K562 (cell line): ENCODE measurements at regions not wholly inside any gene's neighbourhood (a gene's known extent, or its start where the extent isn't known, plus 50 kb on each side); places are given as distances from the start of the nearest gene placed in this dataset.

Source experiments
- ATAC-seq: fragments of 200-7000 bp; cut with Tn5 transposase; 3 replicates; pipeline ENCODE4 v1.9.1; 2020; ENCODE audit warnings: moderate library complexity
- BruUV-seq: library from RNA; stranded (reverse); fragments of 400-500 nt; replicated peaks from 2 replicates; lab custom pipeline; 2021; lab: Mats Ljungman, UMichigan
- CTCF ChIA-PET: fragments of 300-600 bp; formaldehyde crosslinking; extraction: SDS; loops from one replicate; lab custom pipeline; 2021; ENCODE audit warnings: low intra/inter-chr PET ratio; lab: Yijun Ruan, JAX
- POLR2A ChIA-PET: fragments of 300-600, 350-650 bp; sonication (Branson Sonifier 250); formaldehyde crosslinking; extraction: SDS; loops from one replicate; lab custom pipeline; 2021; ENCODE audit warnings: antibody characterized with exemption, inconsistent platforms; lab: Yijun Ruan, JAX
- DNase-seq, 4 experiments: peaks; one replicate each; pipeline versions ENCODE4 v3.0.0 to v3.0.0-alpha.2; 2011 to 2018; ENCODE audit warnings: low spot score in 3 of 4, mixed read lengths in 3 of 4; ENCODE audit errors: extremely low read depth in 1 of 4
- FAIRE-seq: peaks from 2 replicates; lab custom pipeline; 2011; peaks lifted over from hg19 to GRCh38; lab: Jason Lieb, UNC
- H2AFZ ChIP-seq: 2 replicates; pipeline ENCODE4 v1.6.0; 2011; ENCODE audit warnings: low read depth, low read length, control low read depth, inconsistent platforms
- H3K27ac ChIP-seq: fragments of 200-600 bp; 3 replicates; pipeline ENCODE4 v1.8.0; 2011; ENCODE audit warnings: low read depth, mild to moderate bottlenecking, control low read depth, inconsistent platforms, low read length, moderate library complexity, mixed read lengths; ENCODE audit errors: extremely low read depth
- H3K27me3 ChIP-seq, 2 experiments: fragments of 300-600 bp in 1 of 2; 2 replicates in 1 of 2; 3 replicates in 1 of 2; pipeline versions ENCODE4 v1.6.0 to v1.8.0; 2011; ENCODE audit warnings: inconsistent platforms in 2 of 2, low read length in 2 of 2, mild to moderate bottlenecking in 1 of 2, mixed read lengths in 1 of 2, moderate library complexity in 1 of 2; ENCODE audit not compliant: control insufficient read depth in 2 of 2, insufficient read depth in 2 of 2
- H3K36me3 ChIP-seq: fragments of 300-600 bp; 3 replicates; pipeline ENCODE4 v1.8.0; 2011; ENCODE audit warnings: mild to moderate bottlenecking, low read length, inconsistent platforms; ENCODE audit not compliant: control insufficient read depth, insufficient read depth
- H3K4me1 ChIP-seq, 2 experiments: fragments of 200-600 bp in 1 of 2; replicated peaks in 1 of 2; 2 replicates in 1 of 2; 3 replicates in 1 of 2; pipeline versions ENCODE4 v1.5.1 to v1.8.0; 2011; ENCODE audit warnings: inconsistent platforms in 2 of 2, low read length in 2 of 2, mild to moderate bottlenecking in 1 of 2, mixed read lengths in 1 of 2, moderate library complexity in 1 of 2; ENCODE audit not compliant: control insufficient read depth in 2 of 2, insufficient read depth in 2 of 2
- H3K4me2 ChIP-seq: 2 replicates; pipeline ENCODE4 v1.6.1; 2011; ENCODE audit warnings: low read length, control low read depth, inconsistent platforms, mixed read lengths; ENCODE audit not compliant: insufficient read depth
- H3K4me3 ChIP-seq: fragments of 200-600 bp; sonication (generic), shearing (Covaris generic); 2 replicates; pipeline ENCODE4 v1.5.1; 2016; ENCODE audit warnings: control low read depth, inconsistent platforms
- H3K79me2 ChIP-seq: fragments of 200-600 bp; 3 replicates; pipeline ENCODE4 v1.8.0; 2011; ENCODE audit warnings: low read length, inconsistent platforms; ENCODE audit not compliant: control insufficient read depth, insufficient read depth
- H3K9ac ChIP-seq, 2 experiments: 2 replicates each; pipeline versions ENCODE4 v1.6.0 to v1.6.1; 2011; ENCODE audit warnings: low read depth in 2 of 2, low read length in 2 of 2, control low read depth in 1 of 2, inconsistent platforms in 1 of 2, mild to moderate bottlenecking in 1 of 2, mixed read lengths in 1 of 2; ENCODE audit not compliant: insufficient read depth in 1 of 2
- H3K9me1 ChIP-seq: one replicate; pipeline ENCODE4 v1.6.0; 2011; ENCODE audit warnings: inconsistent platforms, mild to moderate bottlenecking, low read length, moderate library complexity; ENCODE audit not compliant: control insufficient read depth, insufficient read depth
- H3K9me3 ChIP-seq: replicated peaks from 2 replicates; pipeline ENCODE4 v1.5.1; 2011; ENCODE audit warnings: low read depth, low read length, inconsistent platforms; ENCODE audit not compliant: control insufficient read depth, insufficient read depth
- H4K20me1 ChIP-seq: replicated peaks from 2 replicates; pipeline ENCODE4 v1.6.1; 2011; ENCODE audit warnings: low read length, inconsistent platforms, mixed read lengths; ENCODE audit not compliant: control insufficient read depth, insufficient read depth
- CEBPZ ChIP-seq: fragments of 150-350 bp; IDR thresholded peaks from 2 replicates; pipeline ENCODE4 v1.6.1; 2014; ENCODE audit warnings: low read depth, mild to moderate bottlenecking, low read length, borderline replicate concordance
- ESRRB ChIP-seq: fragments of 250-450 bp; sonication (Bioruptor Pico); IDR thresholded peaks from 2 replicates; pipeline ENCODE4 v1.5.0; 2020; ENCODE audit warnings: mild to moderate bottlenecking, moderate library complexity, borderline replicate concordance
- PTBP1 ChIP-seq: fragments of 200-400 bp; formaldehyde crosslinking; IDR thresholded peaks from 2 replicates; pipeline ENCODE4 v1.6.1; 2017; ENCODE audit warnings: low read depth, low read length
- SMAD1 ChIP-seq: fragments of 150-350 bp; IDR thresholded peaks from 2 replicates; pipeline ENCODE4 v1.6.1; 2014; ENCODE audit warnings: low read length, low read depth; ENCODE audit not compliant: partially characterized antibody
- SMC3 ChIP-seq: conservative IDR thresholded peaks from 2 replicates; pipeline ENCODE4 v1.6.1; 2011; ENCODE audit warnings: low read depth, low read length, improper control_type of control experiment; ENCODE audit not compliant: insufficient read depth
- SP1 ChIP-seq: sonication (generic); formaldehyde crosslinking; IDR thresholded peaks from 2 replicates; pipeline ENCODE4 v1.8.1; 2022; ENCODE audit warnings: mild to moderate bottlenecking, missing genetic modification reagents
- STAT5B ChIP-seq: fragments of 250-450 bp; sonication (Bioruptor Pico); IDR thresholded peaks from 2 replicates; pipeline ENCODE4 v1.8.0; 2021; ENCODE audit warnings: mild to moderate bottlenecking, inconsistent platforms
- TARDBP ChIP-seq: fragments of 450-650 bp; IDR thresholded peaks from 2 replicates; pipeline ENCODE4 v1.6.1; 2016
- TOE1 ChIP-seq, 2 experiments: fragments of 450-650 bp in 1 of 2; sonication (generic) in 1 of 2; formaldehyde crosslinking in 1 of 2; IDR thresholded peaks; 2 replicates each; pipeline versions ENCODE4 v1.7.1 to v1.8.0; 2016 to 2022; ENCODE audit warnings: borderline replicate concordance in 2 of 2, mild to moderate bottlenecking in 2 of 2, antibody characterized with exemption in 1 of 2, inconsistent platforms in 1 of 2, low read depth in 1 of 2, missing genetic modification reagents in 1 of 2, moderate library complexity in 1 of 2
- ZBTB26 ChIP-seq: fragments of 450-650 bp; formaldehyde crosslinking; IDR thresholded peaks from 2 replicates; pipeline ENCODE4 v1.4.0; 2022; ENCODE audit warnings: missing genetic modification characterization
- ZNF740 ChIP-seq, 3 experiments: fragments of 200-800 bp in 1 of 3; sonication (Bioruptor generic) in 1 of 3; sonication (generic) in 1 of 3; formaldehyde crosslinking in 1 of 3; IDR thresholded peaks; 2 replicates each; pipeline versions ENCODE4 v1.6.1 to v1.8.0; 2016 to 2022; ENCODE audit warnings: mild to moderate bottlenecking in 2 of 3, missing compliant biosample characterization in 2 of 3, missing genetic modification characterization in 2 of 3, missing genetic modification reagents in 1 of 3
- ZNF77 ChIP-seq: fragments of 250-450 bp; sonication (Bioruptor Pico); IDR thresholded peaks from 2 replicates; pipeline ENCODE4 v1.5.0; 2020
- ZNF79 ChIP-seq: fragments of 250-450 bp; sonication (Bioruptor Pico); IDR thresholded peaks from 2 replicates; pipeline ENCODE4 v1.4.0; 2020; ENCODE audit warnings: low read depth, mild to moderate bottlenecking, moderate library complexity
- WGBS: fragments of 100-300 bp; shearing (Covaris generic); methylation state at CpG from one replicate; pipeline ENCODE4 v1.1.6; 2016; ENCODE audit warnings: low coverage, mixed read lengths; ENCODE audit not compliant: insufficient coverage; ENCODE audit errors: missing lambda C conversion rate; 5-methylcytosine and 5-hydroxymethylcytosine counted together
- in situ Hi-C: fragments of 300-500 bp; cut with MboI; formaldehyde crosslinking; loops from 4 replicates; pipeline ENCODE4 v1.15.0; 2018; ENCODE audit warnings: inconsistent platforms, mixed read lengths
- intact Hi-C: fragments of 100-400 bp; cut with micrococcal nuclease; formaldehyde crosslinking; loops from 2 replicates; pipeline ENCODE4 v1.14.2; 2022

GRCh38 chr7:17611611-17612010, 313.2 kb downstream of the AHR start (continued):
- TF ChIP-seq ZNF79 (CRISPR knock-in tag) (no peak), ESRRB (CRISPR knock-in tag) (no peak), ZBTB26 (CRISPR knock-in tag) (no peak), TOE1 (IDR thresholded peaks at IDR 0.05; ENCODE audit: borderline replicate concordance) (no peak), TOE1 (CRISPR knock-in tag; IDR thresholded peaks at IDR 0.05; ENCODE audit: borderline replicate concordance, low read depth) (no peak)

- Histone ChIP-seq H3K4me3 (no peak overlapping the region), H3K4me2 (no peak overlapping the region), H3K9me3 (no peaks in the 10 kb centered on the region), H3K36me3 (no peaks in the 10 kb centered on the region), H4K20me1 (no peaks in the 10 kb centered on the region), H3K79me2 (no peaks in the 10 kb centered on the region), H3K27me3 (no peaks in the 10 kb centered on the region), H3K9me1 (no peaks in the 10 kb centered on the region), H3K27ac (no peak overlapping the region), H3K9ac (no peak overlapping the region), H2AFZ (no peak overlapping the region), H3K4me1 (no peaks in the 10 kb centered on the region)
- BruUV-seq: no TSS peak
- no peak for TF ChIP-seq SMC3
- no peak for TF ChIP-seq TARDBP
- TF ChIP-seq STAT5B (CRISPR knock-in tag): no peak
- TF ChIP-seq PTBP1: no peak
- TF ChIP-seq SP1 (CRISPR knock-in tag): no peak
- no peak for TF ChIP-seq ZNF740 (CRISPR knock-in tag; IDR thresholded peaks at IDR 0.05)
- TF ChIP-seq ZNF740 (tag; IDR thresholded peaks at IDR 0.05): no peak
- TF ChIP-seq ZNF77 (CRISPR knock-in tag): no peak
- TF ChIP-seq SMAD1: no peak
- TF ChIP-seq CEBPZ: no peak
- intact Hi-C loops: no loop called here
- ChIA-PET POLR2A (no interaction called here), CTCF (no interaction called here)
- WGBS: 0% methylated on average over 2 of the region's 2 CpGs
- FAIRE-seq (no peak), DNase-seq (no peak), ATAC-seq (no peak)
- in situ Hi-C loops: no loop called here
These were observed 315.0 kb downstream of the AHR start for GRCh38 chr7:17613338-17614041.
